T-cell (primary cell): ENCODE measurements at regions not wholly inside any gene's neighbourhood (a gene's known extent, or its start where the extent isn't known, plus 50 kb on each side); places are given as distances from the start of the nearest gene placed in this dataset.

ENCODE experiments used
- ATAC-seq, 4 experiments: fragments of 200-7000 bp in 3 of 4; fragments of 150-1000 bp in 1 of 4; cut with Tn5 transposase; replicated peaks in 1 of 4; 1 replicate in 3 of 4; 2 replicates in 1 of 4; pipeline ENCODE4 v1.10.0; 2021; ENCODE audit warnings: moderate library complexity in 3 of 4, mild to moderate bottlenecking in 2 of 4, moderate number of reproducible peaks in 1 of 4
- CTCF ChIA-PET, 2 donors: fragments of 300-600 bp; sonication (Branson Sonifier 250); formaldehyde crosslinking; loops; one replicate each; lab custom pipeline; 2022; ENCODE audit warnings: antibody characterized with exemption in 2 of 2; lab: Charles Lee
- POLR2A ChIA-PET, 2 donors: fragments of 300-600 bp; sonication (Branson Sonifier 250); formaldehyde crosslinking; loops; one replicate each; lab custom pipeline; 2022; ENCODE audit warnings: antibody characterized with exemption in 2 of 2; lab: Charles Lee
- DNase-seq, 35 experiments: peaks; one replicate each; pipeline versions ENCODE4 v3.0.0 to v3.0.0-alpha.2; 2013 to 2023
- H3K27ac ChIP-seq: one replicate; pipeline ENCODE4 v1.5.1; 2013; ENCODE audit warnings: low read length
- H3K27me3 ChIP-seq, 2 experiments: replicated peaks in 1 of 2; 1 replicate in 1 of 2; 2 replicates in 1 of 2; pipeline versions ENCODE4 v1.6.1 to v1.7.0; 2013; ENCODE audit warnings: low read length in 1 of 2, mixed read lengths in 1 of 2; ENCODE audit not compliant: control insufficient read depth in 2 of 2, insufficient read depth in 2 of 2; ENCODE audit errors: extremely low read depth in 1 of 2
- H3K36me3 ChIP-seq, 2 donors: 1 replicate in 1 of 2; 2 replicates in 1 of 2; pipeline versions ENCODE4 v1.6.1 to v1.7.0; 2013; ENCODE audit warnings: low read length in 1 of 2; ENCODE audit not compliant: control insufficient read depth in 2 of 2, insufficient read depth in 1 of 2; ENCODE audit errors: extremely low read depth in 1 of 2
- H3K4me1 ChIP-seq, 2 experiments: 1 replicate in 1 of 2; 2 replicates in 1 of 2; pipeline versions ENCODE4 v1.6.1 to v1.7.0; 2013; ENCODE audit warnings: low read length in 2 of 2, mixed read lengths in 1 of 2; ENCODE audit not compliant: insufficient read depth in 2 of 2, control insufficient read depth in 1 of 2; ENCODE audit errors: extremely low read depth in 1 of 2
- H3K4me3 ChIP-seq, 2 donors: 1 replicate in 1 of 2; 2 replicates in 1 of 2; pipeline versions ENCODE4 v1.5.1 to v1.7.0; 2013; ENCODE audit warnings: mild to moderate bottlenecking in 2 of 2, low read length in 1 of 2, moderate library complexity in 1 of 2; ENCODE audit not compliant: control insufficient read depth in 1 of 2; ENCODE audit errors: extremely low read depth in 1 of 2
- H3K9me3 ChIP-seq: 2 replicates; pipeline ENCODE4 v1.7.0; 2013
- H3K27ac Mint-ChIP-seq, 2 donors: one replicate each; pipeline ENCODE4 v1.8.0; 2020 to 2021; ENCODE audit warnings: mild to moderate bottlenecking in 2 of 2, mixed read lengths in 2 of 2
- H3K27me3 Mint-ChIP-seq, 2 donors: one replicate each; pipeline ENCODE4 v1.8.0; 2021 to 2022; ENCODE audit warnings: mixed read lengths in 2 of 2
- H3K36me3 Mint-ChIP-seq: one replicate; pipeline ENCODE4 v1.8.0; 2021; ENCODE audit warnings: mixed read lengths
- H3K4me1 Mint-ChIP-seq, 3 donors: one replicate each; pipeline ENCODE4 v1.8.0; 2020 to 2022; ENCODE audit warnings: mixed read lengths in 3 of 3, mild to moderate bottlenecking in 1 of 3
- H3K4me3 Mint-ChIP-seq, 3 donors: one replicate each; pipeline ENCODE4 v1.8.0; 2020 to 2022; ENCODE audit warnings: mild to moderate bottlenecking in 3 of 3, mixed read lengths in 3 of 3, moderate library complexity in 3 of 3
- H3K9me3 Mint-ChIP-seq, 3 donors: one replicate each; pipeline ENCODE4 v1.8.0; 2020 to 2022; ENCODE audit warnings: mixed read lengths in 3 of 3
- WGBS: methylation state at CpG from one replicate; pipeline ENCODE4 v1.1.5; 2013; ENCODE audit warnings: missing lambda C conversion rate; ENCODE audit not compliant: insufficient coverage; 5-methylcytosine and 5-hydroxymethylcytosine counted together

- no peaks in the 10 kb centered on the region for H3K9me3 ChIP-seq
- Mint-ChIP-seq H3K27me3 (no peaks in the 10 kb centered on the region), H3K27ac (no peak overlapping the region), H3K36me3 (no peaks in the 10 kb centered on the region), H3K4me1 (no peaks in the 10 kb centered on the region), H3K4me3 (no peak overlapping the region), H3K9me3 (peaks cover 5 to 45% (median 34%) of the 10 kb centered on the region in 3 donors)
- H3K27me3 ChIP-seq: no peaks in the 10 kb centered on the region
- POLR2A ChIA-PET: no interaction called here
- no peak for DNase-seq
- CTCF ChIA-PET: no interaction called here
- no peak overlapping the region for H3K4me3 ChIP-seq
- no peak for ATAC-seq
- no peaks in the 10 kb centered on the region for H3K36me3 ChIP-seq
- WGBS: 73% methylated on average over 2 of the region's 2 CpGs
- H3K4me1 ChIP-seq: no peaks in the 10 kb centered on the region
- no peak overlapping the region for H3K27ac ChIP-seq
Observed at GRCh38 chr6:92577077-92577719, 842.2 kb downstream of the EPHA7 start.

DNA sequence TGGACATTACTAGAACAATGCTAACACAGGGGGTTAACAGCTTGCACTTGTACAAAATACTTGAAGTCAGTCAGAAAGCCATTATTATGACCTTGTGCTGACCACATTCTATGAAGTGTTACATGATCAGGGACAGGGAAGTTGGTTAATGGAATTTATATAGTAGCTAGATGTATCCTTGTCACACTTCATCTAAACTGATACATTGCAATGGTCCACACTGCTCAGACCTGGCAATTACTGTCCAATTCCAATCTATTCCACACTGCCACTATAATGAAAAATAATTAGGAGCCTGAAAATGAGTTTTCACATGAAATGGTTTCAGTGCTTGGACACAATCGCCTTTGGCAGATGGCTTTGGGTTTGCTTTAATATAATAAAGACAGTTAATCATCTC, 850.8 kb downstream of the EPHA7 start:
- Mint-ChIP-seq H3K36me3 (no peaks in the 10 kb centered on the region), H3K9me3 (peaks cover 4 to 12% (median 6%) of the 10 kb centered on the region in 3 donors), H3K27me3 (no peaks in the 10 kb centered on the region), H3K27ac (no peak overlapping the region), H3K4me3 (no peak overlapping the region), H3K4me1 (no peaks in the 10 kb centered on the region)
- ChIA-PET POLR2A (no interaction called here), CTCF (no interaction called here)
- no CpG with 5 or more reads among the region's 1 CpG for WGBS
- no peak for DNase-seq
- no peaks in the 10 kb centered on the region for H3K9me3 ChIP-seq
- no peaks in the 10 kb centered on the region for H3K27me3 ChIP-seq
- no peak for ATAC-seq
- H3K4me3 ChIP-seq: no peak overlapping the region
- H3K4me1 ChIP-seq: no peaks in the 10 kb centered on the region
- H3K27ac ChIP-seq: no peak overlapping the region
- H3K36me3 ChIP-seq: no peaks in the 10 kb centered on the region

DNA sequence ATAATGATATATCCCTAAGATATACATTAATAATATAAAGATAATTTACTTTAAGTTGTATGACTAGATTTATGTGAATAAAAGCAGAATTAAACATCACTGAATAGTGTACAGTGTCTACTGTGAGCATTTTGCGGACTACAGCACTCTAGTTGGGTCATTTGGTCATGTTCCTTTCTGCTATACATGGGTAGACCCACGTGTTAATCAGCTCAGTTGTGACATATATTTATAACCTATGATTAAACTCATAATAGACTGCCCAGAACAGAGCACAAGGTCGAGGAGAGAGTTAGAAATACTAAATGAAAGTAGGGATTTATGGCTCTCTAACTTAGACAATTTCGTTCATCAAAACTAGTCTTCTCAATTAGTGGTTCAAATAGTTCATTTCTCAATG, 852.7 kb downstream of the EPHA7 start:
- no CpG with 5 or more reads among the region's 4 CpGs for WGBS
- no peaks in the 10 kb centered on the region for H3K9me3 ChIP-seq
- no peaks in the 10 kb centered on the region for H3K27me3 Mint-ChIP-seq
- no peak overlapping the region for H3K27ac Mint-ChIP-seq
- H3K4me1 ChIP-seq: no peaks in the 10 kb centered on the region
- H3K4me3 ChIP-seq: no peak overlapping the region
- no peaks in the 10 kb centered on the region for H3K36me3 Mint-ChIP-seq
- ChIA-PET POLR2A (no interaction called here), CTCF (no interaction called here)
- DNase-seq (no peak), ATAC-seq (no peak)
- H3K4me3 Mint-ChIP-seq: no peak overlapping the region
- H3K36me3 ChIP-seq: no peaks in the 10 kb centered on the region
- H3K27ac ChIP-seq: no peak overlapping the region
- H3K4me1 Mint-ChIP-seq: no peaks in the 10 kb centered on the region
- H3K9me3 Mint-ChIP-seq: peaks cover 6 to 10% (median 6%) of the 10 kb centered on the region in 3 donors
- H3K27me3 ChIP-seq: no peaks in the 10 kb centered on the region

- H3K4me3 Mint-ChIP-seq: no peak overlapping the region
- ChIA-PET CTCF (no interaction called here), POLR2A (no interaction called here)
- Histone ChIP-seq H3K36me3 (no peaks in the 10 kb centered on the region), H3K9me3 (no peaks in the 10 kb centered on the region), H3K27me3 (no peaks in the 10 kb centered on the region), H3K4me1 (no peaks in the 10 kb centered on the region), H3K27ac (no peak overlapping the region), H3K4me3 (no peak overlapping the region)
- H3K27ac Mint-ChIP-seq: no peak overlapping the region
- no peaks in the 10 kb centered on the region for H3K27me3 Mint-ChIP-seq
- no peaks in the 10 kb centered on the region for H3K4me1 Mint-ChIP-seq
- H3K9me3 Mint-ChIP-seq: peaks cover 6 to 19% (median 10%) of the 10 kb centered on the region in 3 donors
- ATAC-seq (no peak), DNase-seq (no peak)
- no peaks in the 10 kb centered on the region for H3K36me3 Mint-ChIP-seq
- 63% methylated on average over 3 of the region's 3 CpGs for WGBS
Observed at GRCh38 chr6:92564376-92564775, 855.0 kb downstream of the EPHA7 start.

GRCh38 chr6:92559611-92560010, 859.7 kb downstream of the EPHA7 start:
- Histone ChIP-seq H3K9me3 (no peaks in the 10 kb centered on the region), H3K27ac (no peak overlapping the region), H3K36me3 (no peaks in the 10 kb centered on the region), H3K4me3 (no peak overlapping the region), H3K27me3 (no peaks in the 10 kb centered on the region), H3K4me1 (no peaks in the 10 kb centered on the region)
- no peak for DNase-seq
- Mint-ChIP-seq H3K36me3 (no peaks in the 10 kb centered on the region), H3K4me1 (no peaks in the 10 kb centered on the region), H3K9me3 (peaks cover 0 to 21% (median 10%) of the 10 kb centered on the region in 3 donors), H3K4me3 (no peak overlapping the region), H3K27ac (no peak overlapping the region), H3K27me3 (no peaks in the 10 kb centered on the region)
- ChIA-PET CTCF (no interaction called here), POLR2A (no interaction called here)
- WGBS: no CpG with 5 or more reads among the region's 5 CpGs
- ATAC-seq: no peak

GRCh38 chr6:92559003-92559402, 860.4 kb downstream of the EPHA7 start:
- no peaks in the 10 kb centered on the region for H3K27me3 ChIP-seq
- H3K27ac Mint-ChIP-seq: no peak overlapping the region
- POLR2A ChIA-PET: no interaction called here
- no peaks in the 10 kb centered on the region for H3K4me1 Mint-ChIP-seq
- no peaks in the 10 kb centered on the region for H3K36me3 Mint-ChIP-seq
- H3K9me3 ChIP-seq: no peaks in the 10 kb centered on the region
- no peak for ATAC-seq
- no peak overlapping the region for H3K4me3 Mint-ChIP-seq
- H3K36me3 ChIP-seq: no peaks in the 10 kb centered on the region
- peaks cover 0 to 21% (median 7%) of the 10 kb centered on the region in 3 donors for H3K9me3 Mint-ChIP-seq
- CTCF ChIA-PET: no interaction called here
- H3K27ac ChIP-seq: no peak overlapping the region
- H3K4me3 ChIP-seq: no peak overlapping the region
- WGBS: no CpG with 5 or more reads among the region's 2 CpGs
- no peaks in the 10 kb centered on the region for H3K4me1 ChIP-seq
- DNase-seq: no peak
- H3K27me3 Mint-ChIP-seq: no peaks in the 10 kb centered on the region

DNA sequence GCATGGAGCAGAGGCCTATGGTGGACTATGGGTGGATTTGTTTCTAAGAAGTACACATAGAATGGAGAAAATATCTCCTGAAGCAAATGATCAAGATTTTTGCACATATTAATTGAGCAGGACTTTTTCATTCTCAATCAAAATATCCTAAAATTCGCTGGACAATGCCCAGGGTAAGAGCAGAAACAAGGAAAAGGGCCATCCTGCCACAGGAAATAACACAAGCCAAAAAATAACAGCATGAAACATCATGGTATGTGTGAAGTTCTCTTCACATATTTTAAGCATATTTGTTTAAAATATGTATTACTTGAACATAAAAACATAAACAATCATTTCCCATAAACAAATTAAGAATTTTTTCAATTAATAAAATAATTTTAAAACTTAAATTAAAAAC, 868.9 kb downstream of the EPHA7 start:
- CTCF ChIA-PET: no interaction called here
- H3K36me3 ChIP-seq: no peaks in the 10 kb centered on the region
- no peak overlapping the region for H3K4me3 ChIP-seq
- DNase-seq (no peak), ATAC-seq (no peak)
- no peaks in the 10 kb centered on the region for H3K4me1 ChIP-seq
- Mint-ChIP-seq H3K27me3 (no peaks in the 10 kb centered on the region), H3K4me3 (no peak overlapping the region), H3K27ac (no peak overlapping the region), H3K9me3 (peaks cover 0 to 13% (median 5%) of the 10 kb centered on the region in 3 donors), H3K36me3 (no peaks in the 10 kb centered on the region), H3K4me1 (no peaks in the 10 kb centered on the region)
- no peak overlapping the region for H3K27ac ChIP-seq
- H3K27me3 ChIP-seq: no peaks in the 10 kb centered on the region
- no peaks in the 10 kb centered on the region for H3K9me3 ChIP-seq
- WGBS: no CpG with 5 or more reads among the region's 1 CpG
- POLR2A ChIA-PET: interaction anchor here in 1 of 2 donors (0.6 kb wide), 1 partner anchor 1572 kb away, joined by 4 read pairs; no protein-coding TSS in a partner anchor
